ENCODE measurements at regions not wholly inside any gene's neighbourhood (a gene's known extent, or its start where the extent isn't known, plus 50 kb on each side); places are given as distances from the start of the nearest gene placed in this dataset.
"Not testable (repeated sequence)": the region's sequence is repeated elsewhere in the genome, so short reads cannot be mapped to it uniquely, and the experiment has no call there.

GRCh38 chr18:78878335-78878734 lies 101.3 kb upstream of the SALL3 start:
- H3K4me3 ChIP-seq (ENCODE audit: low read length), result no peak overlapping the region
- no peak for DNase-seq (ENCODE audit: low read depth, low spot score)

DNA sequence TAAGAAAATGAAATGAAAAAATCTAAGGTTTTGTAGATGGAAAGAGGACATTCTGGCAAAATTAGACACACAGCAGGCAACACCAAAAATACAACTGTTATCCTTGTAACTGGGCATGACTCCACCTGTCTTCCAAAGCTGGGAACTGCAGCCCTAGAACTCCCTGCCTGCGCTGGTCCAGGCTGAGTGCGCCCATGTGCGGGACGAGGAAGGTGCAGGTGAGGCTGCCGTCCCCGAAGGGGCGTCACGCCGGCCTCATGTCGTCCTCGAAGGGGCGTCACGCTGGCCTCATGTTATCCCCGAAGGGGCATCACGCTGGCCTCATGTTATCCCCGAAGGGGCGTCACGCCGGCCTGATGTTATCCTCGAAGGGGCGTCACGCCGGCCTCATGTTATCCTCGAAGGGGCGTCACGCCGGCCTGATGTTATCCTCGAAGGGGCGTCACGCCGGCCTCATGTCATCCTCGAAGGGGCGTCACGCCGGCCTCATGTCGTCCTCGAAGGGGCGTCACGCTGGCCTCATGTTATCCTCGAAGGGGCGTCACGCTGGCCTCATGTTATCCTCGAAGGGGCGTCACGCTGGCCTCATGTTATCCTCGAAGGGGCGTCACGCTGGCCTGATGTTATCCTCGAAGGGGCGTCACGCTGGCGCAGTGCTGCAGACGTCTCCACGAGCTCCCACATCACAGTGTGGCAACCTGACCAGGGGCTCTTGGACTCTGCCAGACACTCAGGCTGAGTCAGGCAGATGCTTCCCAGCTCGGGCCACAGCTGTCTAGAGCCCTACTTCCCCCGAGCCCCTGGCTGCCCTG lies 100.3 kb upstream of the SALL3 start:
- DNase-seq (ENCODE audit: low read depth, low spot score); H3K4me3 ChIP-seq (ENCODE audit: low read length): not testable (repeated sequence)

DNA sequence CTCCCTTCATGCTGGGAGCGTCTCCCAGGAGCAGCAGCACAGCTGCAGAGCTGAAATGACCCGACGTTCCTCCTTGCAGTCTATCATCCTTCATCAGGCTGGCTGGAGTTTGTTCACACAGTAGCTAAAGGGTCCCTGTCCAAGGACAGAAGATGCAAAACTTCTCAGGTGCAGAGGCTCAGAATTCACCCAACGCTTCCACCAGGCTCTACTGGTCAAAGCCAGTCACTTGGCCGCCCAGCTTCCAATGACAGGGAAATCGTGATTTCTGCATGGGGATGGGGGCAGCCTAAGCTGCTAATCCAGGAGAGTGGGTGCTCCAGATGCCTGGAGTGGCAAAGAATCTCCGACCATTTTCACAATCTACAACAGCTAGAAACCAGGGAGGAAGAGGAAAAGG lies 97.0 kb upstream of the SALL3 start:
- no peak for DNase-seq (ENCODE audit: low read depth, low spot score)
- no peak overlapping the region for H3K4me3 ChIP-seq (ENCODE audit: low read length)

DNA sequence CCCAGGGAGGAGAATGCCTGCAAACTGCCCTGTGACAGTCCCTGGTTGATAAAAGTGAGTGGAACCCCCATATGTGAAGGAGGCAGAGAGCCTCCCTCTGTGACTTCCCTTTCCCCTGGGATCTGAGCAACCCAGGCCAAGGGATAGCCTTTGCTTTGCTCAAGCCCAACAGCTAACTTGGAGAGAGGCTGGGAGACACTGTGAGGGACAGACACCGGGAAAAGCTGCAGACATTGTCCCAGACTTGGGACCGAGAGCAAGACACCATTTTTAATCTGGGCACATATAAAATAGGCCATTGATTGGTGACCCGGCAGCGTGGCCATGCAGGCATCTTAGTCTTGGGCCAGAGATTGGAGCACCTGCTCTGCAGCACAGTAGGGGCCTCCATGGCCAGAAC lies 96.1 kb upstream of the SALL3 start:
- no peak overlapping the region for H3K4me3 ChIP-seq (ENCODE audit: low read length)
- no peak for DNase-seq (ENCODE audit: low read depth, low spot score)

- no peak for DNase-seq (ENCODE audit: low read depth, low spot score)
Observed at GRCh38 chr18:78884502-78884901, 95.1 kb upstream of the SALL3 start.

GRCh38 chr18:78889250-78889649 lies 90.4 kb upstream of the SALL3 start:
- no peak for DNase-seq (ENCODE audit: low read depth, low spot score)

More at GRCh38 chr18:78884502-78884901, 95.1 kb upstream of the SALL3 start:
- no peak overlapping the region for H3K4me3 ChIP-seq (ENCODE audit: low read length)

GRCh38 chr18:78890388-78890787 lies 89.2 kb upstream of the SALL3 start:
- H3K4me3 ChIP-seq (ENCODE audit: low read length), result no peak overlapping the region
- DNase-seq (ENCODE audit: low read depth, low spot score), result no peak

More at GRCh38 chr18:78889250-78889649, 90.4 kb upstream of the SALL3 start:
- H3K4me3 ChIP-seq (ENCODE audit: low read length), result no peak overlapping the region

GRCh38 chr18:78891185-78891762 lies 88.3 kb upstream of the SALL3 start:
- no peak overlapping the region for H3K4me3 ChIP-seq (ENCODE audit: low read length)
- no peak for DNase-seq (ENCODE audit: low read depth, low spot score)

- no peak overlapping the region for H3K4me3 ChIP-seq (ENCODE audit: low read length)
- no peak for DNase-seq (ENCODE audit: low read depth, low spot score)
Observed at GRCh38 chr18:78892177-78892576, 87.4 kb upstream of the SALL3 start.

DNA sequence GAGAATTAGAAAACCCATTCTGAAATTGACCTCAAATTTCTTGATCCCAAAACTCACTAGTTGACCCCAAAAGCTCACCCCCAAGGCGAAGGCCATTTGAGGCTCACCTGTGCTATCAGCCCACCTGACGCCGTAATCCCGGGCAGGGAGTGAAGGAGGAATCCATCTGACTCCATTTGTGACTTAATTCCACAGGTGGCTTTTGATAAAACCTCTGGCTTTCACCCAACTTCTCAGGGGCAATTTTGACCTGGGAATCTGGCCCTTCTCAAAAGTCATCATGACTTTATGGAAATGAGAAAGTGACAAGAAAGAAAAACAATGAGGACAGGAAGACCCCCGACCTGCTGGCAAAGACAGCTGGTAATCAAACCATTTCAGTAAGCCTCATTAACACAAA lies 86.9 kb upstream of the SALL3 start:
- no peak overlapping the region for H3K4me3 ChIP-seq (ENCODE audit: low read length)
- DNase-seq (ENCODE audit: low read depth, low spot score), result no peak

GRCh38 chr18:78893281-78894032 lies 86.2 kb upstream of the SALL3 start:
- H3K4me3 ChIP-seq (ENCODE audit: low read length), result no peak overlapping the region
- no peak for DNase-seq (ENCODE audit: low read depth, low spot score)

- DNase-seq (ENCODE audit: low read depth, low spot score), result no peak
Observed at GRCh38 chr18:78894033-78894305, 85.6 kb upstream of the SALL3 start.

GRCh38 chr18:78895207-78896001 lies 84.2 kb upstream of the SALL3 start:
- H3K4me3 ChIP-seq (ENCODE audit: low read length), result no peak overlapping the region
- no peak for DNase-seq (ENCODE audit: low read depth, low spot score)

More at GRCh38 chr18:78894033-78894305, 85.6 kb upstream of the SALL3 start:
- no peak overlapping the region for H3K4me3 ChIP-seq (ENCODE audit: low read length)

GRCh38 chr18:78896111-78896905 lies 83.3 kb upstream of the SALL3 start:
- H3K4me3 ChIP-seq (ENCODE audit: low read length), result no peak overlapping the region
- no peak for DNase-seq (ENCODE audit: low read depth, low spot score)

DNA sequence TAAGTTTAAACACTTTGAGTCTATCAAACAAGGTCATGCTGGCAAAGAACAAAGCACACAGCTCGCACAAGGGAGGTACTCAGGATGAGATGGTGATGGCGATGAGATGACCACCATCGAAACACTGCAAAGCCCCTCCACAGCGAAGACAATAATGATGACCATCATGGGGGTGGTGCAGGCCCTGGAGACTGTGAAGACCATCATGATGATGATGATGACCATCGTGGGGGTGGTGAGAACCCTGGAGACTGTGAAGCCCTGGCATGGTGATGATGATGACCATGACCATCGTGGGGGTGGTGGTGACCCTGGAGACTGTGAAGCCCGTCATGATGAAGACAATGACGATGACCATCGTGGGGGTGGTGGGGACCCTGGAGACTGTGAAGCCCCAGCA lies 81.6 kb upstream of the SALL3 start:
- no peak overlapping the region for H3K4me3 ChIP-seq (ENCODE audit: low read length)
- DNase-seq (ENCODE audit: low read depth, low spot score), result no peak

- DNase-seq (ENCODE audit: low read depth, low spot score), result no peak
- no peak overlapping the region for H3K4me3 ChIP-seq (ENCODE audit: low read length)
Observed at GRCh38 chr18:78898635-78899034, 81.0 kb upstream of the SALL3 start.

DNA sequence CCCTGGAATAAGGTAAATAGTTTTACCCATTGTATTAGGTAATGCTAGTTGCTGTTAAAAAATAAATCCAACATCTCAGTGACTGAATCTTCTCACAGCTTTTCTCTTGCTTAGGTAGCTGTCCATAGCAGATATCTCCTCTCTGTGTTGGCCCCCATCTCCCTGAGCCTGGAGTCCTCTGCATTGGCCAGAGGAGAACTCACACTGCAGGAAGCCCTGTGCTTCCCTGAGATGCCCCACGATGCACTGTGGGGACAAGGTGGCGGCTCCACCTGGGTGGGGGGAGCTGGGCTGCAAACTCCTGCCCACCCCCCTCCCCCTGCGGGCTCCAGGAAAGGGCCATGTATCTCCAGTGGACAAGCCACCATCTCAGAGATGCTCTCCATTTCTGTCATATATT lies 80.4 kb upstream of the SALL3 start:
- no peak for DNase-seq (ENCODE audit: low read depth, low spot score)
- no peak overlapping the region for H3K4me3 ChIP-seq (ENCODE audit: low read length)

- no peak overlapping the region for H3K4me3 ChIP-seq (ENCODE audit: low read length)
- no peak for DNase-seq (ENCODE audit: low read depth, low spot score)
Observed at GRCh38 chr18:78900938-78901909, 78.4 kb upstream of the SALL3 start.
